HG03575 (cell line): ENCODE measurements at regions not wholly inside any gene's neighbourhood (a gene's known extent, or its start where the extent isn't known, plus 50 kb on each side); places are given as distances from the start of the nearest gene placed in this dataset.

Experiments used
- ATAC-seq: cut with Tn5 transposase; IDR thresholded peaks from one replicate; pipeline ENCODE4 v1.9.1; 2021; ENCODE audit not compliant: unreplicated experiment, insufficient number of reproducible peaks, low FRiP score; ENCODE audit errors: extremely low read depth

GRCh38 chr6:22621701-22622100 is 52.3 kb downstream of the HDGFL1 start:
- ATAC-seq, result no peak

GRCh38 chr6:22622351-22622750 is 53.0 kb downstream of the HDGFL1 start:
- no peak for ATAC-seq

- no peak for ATAC-seq
These were observed 53.4 kb downstream of the HDGFL1 start for GRCh38 chr6:22622813-22623212.

GRCh38 chr6:22627644-22628043 is 58.3 kb downstream of the HDGFL1 start:
- no peak for ATAC-seq

GRCh38 chr6:22631091-22631490 is 61.7 kb downstream of the HDGFL1 start:
- ATAC-seq, result no peak

- ATAC-seq, result no peak
These were observed 63.3 kb downstream of the HDGFL1 start for GRCh38 chr6:22632581-22633145.

- no peak for ATAC-seq
These were observed 67.1 kb downstream of the HDGFL1 start for GRCh38 chr6:22636452-22636851.

GRCh38 chr6:22637782-22638181 is 68.4 kb downstream of the HDGFL1 start:
- no peak for ATAC-seq

- no peak for ATAC-seq
These were observed 69.0 kb downstream of the HDGFL1 start for GRCh38 chr6:22638320-22638719.

- ATAC-seq, result no peak
These were observed 72.9 kb downstream of the HDGFL1 start for GRCh38 chr6:22642254-22642653.

GRCh38 chr6:22643780-22644179 is 74.4 kb downstream of the HDGFL1 start:
- ATAC-seq, result no peak

- ATAC-seq, result no peak
These were observed 78.4 kb downstream of the HDGFL1 start for GRCh38 chr6:22647719-22648118.

- no peak for ATAC-seq
These were observed 82.4 kb downstream of the HDGFL1 start for GRCh38 chr6:22651731-22652130.

GRCh38 chr6:22653980-22654610 is 84.7 kb downstream of the HDGFL1 start:
- no peak for ATAC-seq

- peak; percentile 65 for ATAC-seq
These were observed 87.5 kb downstream of the HDGFL1 start for GRCh38 chr6:22656706-22657351.

GRCh38 chr6:22657352-22657980 is 88.1 kb downstream of the HDGFL1 start:
- peak; percentile 14 for ATAC-seq

- no peak for ATAC-seq
These were observed 88.8 kb downstream of the HDGFL1 start for GRCh38 chr6:22658183-22658582.

GRCh38 chr6:22658934-22659333 is 89.6 kb downstream of the HDGFL1 start:
- ATAC-seq, result no peak

GRCh38 chr6:22664968-22665367 is 95.6 kb downstream of the HDGFL1 start:
- no peak for ATAC-seq

- no peak for ATAC-seq
These were observed 96.7 kb downstream of the HDGFL1 start for GRCh38 chr6:22666021-22666420.
